HL-60 (cell line): ENCODE measurements at regions not wholly inside any gene's neighbourhood (a gene's known extent, or its start where the extent isn't known, plus 50 kb on each side); places are given as distances from the start of the nearest gene placed in this dataset.

Source experiments
- CTCF ChIP-seq: IDR thresholded peaks from one replicate; pipeline ENCODE4 v1.5.1; 2011; ENCODE audit warnings: low read length, control low read depth, inconsistent platforms; ENCODE audit not compliant: insufficient read depth
- GABPA ChIP-seq: IDR thresholded peaks from 2 replicates; pipeline ENCODE4 v1.6.1; 2012; ENCODE audit warnings: low read depth
- POLR2AphosphoS5 ChIP-seq: IDR thresholded peaks from 2 replicates; pipeline ENCODE4 v1.6.1; 2012; ENCODE audit warnings: low read depth
- REST ChIP-seq: IDR thresholded peaks from 2 replicates; pipeline ENCODE4 v1.6.1; 2012; ENCODE audit warnings: low read depth; ENCODE audit not compliant: insufficient replicate concordance
- SPI1 ChIP-seq: IDR thresholded peaks from 2 replicates; pipeline ENCODE4 v1.6.1; 2012; ENCODE audit warnings: low read depth, mild to moderate bottlenecking, borderline replicate concordance

GRCh38 chr1:4055294-4055967 lies 155.4 kb upstream of the C1orf174 start:
- no peak for TF ChIP-seq CTCF
- no peak for TF ChIP-seq SPI1
- TF ChIP-seq POLR2AphosphoS5: no peak
- no peak for TF ChIP-seq REST
- no peak for TF ChIP-seq GABPA
